ENCODE measurements at regions not wholly inside any gene's neighbourhood (a gene's known extent, or its start where the extent isn't known, plus 50 kb on each side); places are given as distances from the start of the nearest gene placed in this dataset.
A peak's percentile ranks its signal among the peaks of the same experiment; 100 is the strongest.
"Not testable (repeated sequence)": the region's sequence is repeated elsewhere in the genome, so short reads cannot be mapped to it uniquely, and the experiment has no call there.

GRCh38 chr1:121006826-121007225, 117.3 kb downstream of the PPIAL4A start:
- DNase-seq; CTCF ChIA-PET (ENCODE audit: partially characterized antibody); H3K4me1 ChIP-seq (ENCODE audit: insufficient read depth, low read length); POLR2A ChIA-PET (ENCODE audit: partially characterized antibody); H3K9me3 ChIP-seq (ENCODE audit: control insufficient read depth in 1 of 2, low read length in 2 of 2); H3K27me3 ChIP-seq (ENCODE audit: insufficient read depth, low read length); intact Hi-C loops (cut with micrococcal nuclease); H3K27ac ChIP-seq (ENCODE audit: low read depth, low read length); H3K4me3 Mint-ChIP-seq; H3K36me3 ChIP-seq (ENCODE audit: insufficient read depth, low read length); H3K27me3 Mint-ChIP-seq; H3K9me3 Mint-ChIP-seq; H3K4me3 ChIP-seq (ENCODE audit: low read length in 2 of 2); H3K27ac Mint-ChIP-seq; H3K36me3 Mint-ChIP-seq: not testable (repeated sequence)
- peaks cover 2 to 14% (median 7%) of the 10 kb centered on the region in 4 donors for H3K4me1 Mint-ChIP-seq

DNA sequence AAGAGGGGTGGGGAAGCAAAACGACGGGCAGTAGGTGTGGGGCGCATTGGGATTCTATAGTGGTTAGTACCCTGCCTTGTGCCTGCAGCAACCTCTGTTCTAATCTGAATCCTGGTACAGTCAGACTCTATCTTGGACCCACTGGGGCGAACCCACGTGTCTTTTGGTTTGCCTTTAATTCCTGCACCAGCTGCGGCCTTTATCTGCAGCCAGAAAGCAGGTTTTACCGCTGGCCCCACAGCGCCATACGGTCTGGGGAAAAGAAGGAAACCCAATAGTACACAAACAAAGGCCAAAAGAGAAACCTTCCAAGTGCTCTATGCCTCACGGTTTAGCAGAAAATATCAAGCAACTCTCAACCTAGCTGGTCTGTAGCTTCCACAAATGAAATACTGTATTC, 118.2 kb downstream of the PPIAL4A start:
- H3K27me3 Mint-ChIP-seq; CTCF ChIA-PET (ENCODE audit: partially characterized antibody); H3K27ac ChIP-seq (ENCODE audit: low read depth, low read length); H3K36me3 ChIP-seq (ENCODE audit: insufficient read depth, low read length); H3K4me1 ChIP-seq (ENCODE audit: insufficient read depth, low read length); H3K9me3 ChIP-seq (ENCODE audit: control insufficient read depth in 1 of 2, low read length in 2 of 2); H3K36me3 Mint-ChIP-seq; POLR2A ChIA-PET (ENCODE audit: partially characterized antibody); H3K9me3 Mint-ChIP-seq; H3K27me3 ChIP-seq (ENCODE audit: insufficient read depth, low read length); intact Hi-C loops (cut with micrococcal nuclease); DNase-seq; H3K4me3 ChIP-seq (ENCODE audit: low read length in 2 of 2): not testable (repeated sequence)
- Mint-ChIP-seq H3K27ac (peak overlapping the region in 2 of 7 donors; percentile 30 to 37), H3K4me1 (peaks cover 2 to 14% (median 7%) of the 10 kb centered on the region in 4 donors), H3K4me3 (peak overlapping the region; percentile 76 to 90 (median 88))

GRCh38 chr1:121008512-121009215, 119.1 kb downstream of the PPIAL4A start:
- H3K27me3 Mint-ChIP-seq; POLR2A ChIA-PET (ENCODE audit: partially characterized antibody); H3K27me3 ChIP-seq (ENCODE audit: insufficient read depth, low read length); H3K36me3 ChIP-seq (ENCODE audit: insufficient read depth, low read length); H3K4me3 ChIP-seq (ENCODE audit: low read length in 2 of 2); H3K27ac ChIP-seq (ENCODE audit: low read depth, low read length); H3K36me3 Mint-ChIP-seq; H3K9me3 Mint-ChIP-seq; H3K4me1 ChIP-seq (ENCODE audit: insufficient read depth, low read length); CTCF ChIA-PET (ENCODE audit: partially characterized antibody); H3K9me3 ChIP-seq (ENCODE audit: control insufficient read depth in 1 of 2, low read length in 2 of 2); intact Hi-C loops (cut with micrococcal nuclease): not testable (repeated sequence)
- peaks cover 2 to 14% (median 7%) of the 10 kb centered on the region in 4 donors for H3K4me1 Mint-ChIP-seq
- peak overlapping the region in 4 of 7 donors; percentile 35 to 76 (median 54) for H3K27ac Mint-ChIP-seq
- peak overlapping the region; percentile 79 to 90 (median 88) for H3K4me3 Mint-ChIP-seq
- DNase-seq = peak in 4 of 5 donors; percentile 13 to 29 (median 20)

DNA sequence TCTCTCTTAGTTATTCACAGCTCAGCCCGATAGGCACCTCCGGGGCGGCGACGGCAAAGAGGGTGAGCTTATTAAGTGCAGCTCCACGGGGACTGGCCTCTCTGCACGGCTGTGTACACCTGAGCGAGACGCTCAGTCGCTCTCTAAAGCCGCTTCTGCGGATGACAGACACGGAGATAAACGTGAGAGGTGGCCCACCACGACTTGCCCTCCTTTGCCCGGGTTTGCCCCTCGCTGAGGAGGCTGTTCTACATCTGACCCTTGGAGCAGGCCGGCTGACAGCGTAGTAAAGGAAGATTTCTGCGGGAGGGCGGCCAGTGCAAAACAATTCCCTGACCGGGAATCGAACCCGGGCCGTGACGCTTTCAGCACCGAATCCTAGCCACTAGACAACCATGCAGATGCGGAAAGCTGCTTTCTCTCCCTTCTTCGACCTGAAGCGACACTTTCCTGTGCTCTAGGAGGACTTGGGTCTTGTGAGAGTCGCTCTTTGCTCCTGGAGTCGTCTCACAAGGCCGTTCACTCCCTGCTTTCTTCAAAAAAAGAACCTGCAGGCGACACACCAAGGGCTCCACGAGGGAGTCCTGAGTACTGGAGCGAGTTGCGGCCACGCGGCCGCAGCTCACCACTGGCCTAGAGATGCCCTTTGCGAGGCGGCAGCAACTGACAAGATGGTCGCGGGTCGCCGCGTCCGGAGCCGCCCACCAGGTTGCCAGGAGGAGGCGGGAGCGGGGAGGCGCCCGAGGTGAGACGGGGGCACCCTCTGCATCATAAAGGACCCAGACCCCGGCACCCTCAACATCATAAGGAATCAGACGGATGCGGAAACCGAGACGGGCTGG, 119.9 kb downstream of the PPIAL4A start:
- H3K27me3 Mint-ChIP-seq; H3K4me3 ChIP-seq (ENCODE audit: low read length in 2 of 2); H3K36me3 Mint-ChIP-seq; H3K27me3 ChIP-seq (ENCODE audit: insufficient read depth, low read length); H3K27ac ChIP-seq (ENCODE audit: low read depth, low read length); intact Hi-C loops (cut with micrococcal nuclease); H3K9me3 Mint-ChIP-seq; POLR2A ChIA-PET (ENCODE audit: partially characterized antibody); H3K4me1 ChIP-seq (ENCODE audit: insufficient read depth, low read length); CTCF ChIA-PET (ENCODE audit: partially characterized antibody); H3K9me3 ChIP-seq (ENCODE audit: control insufficient read depth in 1 of 2, low read length in 2 of 2); H3K36me3 ChIP-seq (ENCODE audit: insufficient read depth, low read length): not testable (repeated sequence)
- DNase-seq = peak; percentile 23 to 54 (median 35)
- H3K4me3 Mint-ChIP-seq = peak overlapping the region; percentile 79 to 90 (median 88)
- peak overlapping the region in 6 of 7 donors; percentile 31 to 76 (median 63) for H3K27ac Mint-ChIP-seq
- peaks cover 2 to 14% (median 7%) of the 10 kb centered on the region in 4 donors for H3K4me1 Mint-ChIP-seq

DNA sequence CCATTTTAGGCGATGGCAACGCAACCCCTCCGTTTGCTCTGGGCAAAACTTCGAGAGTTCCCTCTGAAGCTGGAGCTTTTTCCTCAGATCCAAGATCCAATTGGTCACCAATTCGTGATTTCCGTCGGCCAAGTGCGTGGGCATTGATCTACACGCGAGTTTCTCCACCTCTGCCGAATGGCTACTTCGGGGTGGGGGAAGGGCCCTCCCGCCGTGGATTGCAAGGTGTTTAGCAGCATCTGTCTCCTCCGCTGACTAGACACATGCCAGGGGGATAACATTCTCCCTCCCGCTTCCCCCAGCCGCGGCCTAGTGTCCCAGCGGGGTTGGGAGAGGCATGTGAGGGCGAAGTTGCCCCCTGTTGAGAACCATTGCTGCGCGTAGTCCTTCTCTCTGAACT, 120.6 kb downstream of the PPIAL4A start:
- intact Hi-C loops (cut with micrococcal nuclease); H3K4me1 ChIP-seq (ENCODE audit: insufficient read depth, low read length); H3K27me3 ChIP-seq (ENCODE audit: insufficient read depth, low read length); H3K36me3 ChIP-seq (ENCODE audit: insufficient read depth, low read length); H3K4me3 Mint-ChIP-seq; DNase-seq; H3K27ac Mint-ChIP-seq; H3K9me3 Mint-ChIP-seq; CTCF ChIA-PET (ENCODE audit: partially characterized antibody); H3K9me3 ChIP-seq (ENCODE audit: control insufficient read depth in 1 of 2, low read length in 2 of 2); H3K27ac ChIP-seq (ENCODE audit: low read depth, low read length); H3K27me3 Mint-ChIP-seq; POLR2A ChIA-PET (ENCODE audit: partially characterized antibody); H3K36me3 Mint-ChIP-seq; H3K4me3 ChIP-seq (ENCODE audit: low read length in 2 of 2): not testable (repeated sequence)
- H3K4me1 Mint-ChIP-seq = peaks cover 2 to 14% (median 7%) of the 10 kb centered on the region in 4 donors

DNA sequence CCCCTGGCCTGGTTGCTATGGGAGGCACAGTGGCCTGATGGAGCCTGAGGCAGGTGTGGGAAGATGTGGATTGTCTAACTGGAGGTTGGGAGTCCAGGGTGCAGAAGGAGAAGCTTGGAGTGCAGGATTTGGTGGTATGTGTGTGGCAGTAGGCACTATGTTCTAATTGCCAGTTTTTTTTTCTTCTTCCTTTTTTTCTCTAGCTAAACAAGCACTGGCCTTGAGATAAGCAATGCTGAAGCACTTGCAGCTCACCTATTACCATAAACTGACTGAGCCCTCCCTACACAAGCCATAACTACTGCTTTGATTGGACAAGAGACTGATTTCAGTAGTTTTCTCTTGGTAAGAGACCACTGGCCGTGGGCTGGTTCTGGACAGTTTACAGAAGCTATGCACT, 123.6 kb downstream of the PPIAL4A start:
- H3K27me3 Mint-ChIP-seq; H3K27ac Mint-ChIP-seq; H3K4me3 Mint-ChIP-seq; H3K27me3 ChIP-seq (ENCODE audit: insufficient read depth, low read length); H3K9me3 Mint-ChIP-seq; intact Hi-C loops (cut with micrococcal nuclease); H3K4me1 ChIP-seq (ENCODE audit: insufficient read depth, low read length); H3K4me3 ChIP-seq (ENCODE audit: low read length in 2 of 2); H3K27ac ChIP-seq (ENCODE audit: low read depth, low read length); DNase-seq; H3K36me3 ChIP-seq (ENCODE audit: insufficient read depth, low read length); POLR2A ChIA-PET (ENCODE audit: partially characterized antibody); H3K36me3 Mint-ChIP-seq; H3K9me3 ChIP-seq (ENCODE audit: control insufficient read depth in 1 of 2, low read length in 2 of 2); CTCF ChIA-PET (ENCODE audit: partially characterized antibody): not testable (repeated sequence)
- H3K4me1 Mint-ChIP-seq = peaks cover 0 to 10% (median 3%) of the 10 kb centered on the region in 4 donors

- H3K4me3 Mint-ChIP-seq = peak overlapping the region in 1 of 8 donors; percentile 61
- H3K9me3 ChIP-seq (ENCODE audit: control insufficient read depth in 1 of 2, low read length in 2 of 2); H3K36me3 Mint-ChIP-seq; H3K27me3 ChIP-seq (ENCODE audit: insufficient read depth, low read length); H3K4me1 ChIP-seq (ENCODE audit: insufficient read depth, low read length); H3K27ac ChIP-seq (ENCODE audit: low read depth, low read length); POLR2A ChIA-PET (ENCODE audit: partially characterized antibody); intact Hi-C loops (cut with micrococcal nuclease); H3K4me1 Mint-ChIP-seq; H3K36me3 ChIP-seq (ENCODE audit: insufficient read depth, low read length); CTCF ChIA-PET (ENCODE audit: partially characterized antibody); H3K9me3 Mint-ChIP-seq; H3K4me3 ChIP-seq (ENCODE audit: low read length in 2 of 2); H3K27me3 Mint-ChIP-seq: not testable (repeated sequence)
- H3K27ac Mint-ChIP-seq = peak overlapping the region in 1 of 7 donors; percentile 85
- DNase-seq = peak in 4 of 5 donors; percentile 25 to 38 (median 31)
Observed at GRCh38 chr1:121016182-121017028, 126.8 kb downstream of the PPIAL4A start.

All from CD4-positive, alpha-beta memory T cell (primary cell).